ENCODE measurements at regions not wholly inside any gene's neighbourhood (a gene's known extent, or its start where the extent isn't known, plus 50 kb on each side); places are given as distances from the start of the nearest gene placed in this dataset.
A peak's percentile ranks its signal among the peaks of the same experiment; 100 is the strongest.

GRCh38 chr2:34979148-34979547, 1376.4 kb upstream of the CRIM1 start:
- Histone ChIP-seq H3K27ac (ENCODE audit: low read depth, low read length) (no peak overlapping the region), H3K23ac (ENCODE audit: insufficient read length) (no peak overlapping the region), H3K9ac (replicated peaks in 1 of 4; ENCODE audit: extremely low read depth in 1 of 4, low read depth in 3 of 4, low read length in 3 of 4) (no peak overlapping the region), H3K27me3 (replicated peaks in 1 of 4; ENCODE audit: control insufficient read depth in 3 of 4, extremely low read depth in 1 of 4, insufficient read depth in 3 of 4, low read length in 3 of 4) (no peaks in the 10 kb centered on the region), H3K56ac (replicated peaks; ENCODE audit: insufficient read length, low read depth, low read length) (no peak overlapping the region), H2BK12ac (ENCODE audit: low read depth, low read length) (no peak overlapping the region), H2BK15ac (ENCODE audit: low read length) (no peak overlapping the region), H2BK5ac (ENCODE audit: low read depth, low read length) (no peak overlapping the region), H3K4me1 (replicated peaks in 1 of 4; ENCODE audit: control insufficient read depth in 3 of 4, insufficient read depth in 4 of 4, low read length in 3 of 4) (no peaks in the 10 kb centered on the region), H2AFZ (ENCODE audit: low read length) (peak overlapping the region; percentile 81), H3K14ac (ENCODE audit: insufficient read length) (no peak overlapping the region), H4K5ac (ENCODE audit: insufficient read length, low read depth, low read length) (no peak overlapping the region), H3K23me2 (ENCODE audit: low read depth, low read length) (no peaks in the 10 kb centered on the region), H4K8ac (ENCODE audit: extremely low read depth, insufficient read depth, low read length) (no peak overlapping the region), H4K20me1 (replicated peaks in 1 of 2; ENCODE audit: control insufficient read depth in 1 of 2, insufficient read depth in 2 of 2, low read length in 2 of 2) (no peaks in the 10 kb centered on the region), H4K91ac (replicated peaks; ENCODE audit: insufficient read length, low read length) (no peak overlapping the region), H3K4me3 (ENCODE audit: extremely low read depth in 1 of 4, insufficient read depth in 2 of 4, low read depth in 3 of 4, low read length in 4 of 4) (no peak overlapping the region), H3K4me2 (ENCODE audit: insufficient read depth in 1 of 2, low read depth in 2 of 2, low read length in 2 of 2) (no peak overlapping the region), H2AK5ac (ENCODE audit: low read depth, low read length) (no peak overlapping the region), H3K79me2 (ENCODE audit: control insufficient read depth in 1 of 2, insufficient read depth in 2 of 2, low read length in 2 of 2) (no peaks in the 10 kb centered on the region), H3K9me3 (ENCODE audit: insufficient read depth in 2 of 2, low read depth in 1 of 2, low read length in 1 of 2) (no peaks in the 10 kb centered on the region), H2BK120ac (replicated peaks; ENCODE audit: low read depth, low read length) (no peak overlapping the region), H2BK20ac (ENCODE audit: low read length) (no peak overlapping the region), H3K18ac (ENCODE audit: extremely low read depth, low read length) (no peak overlapping the region), H3K79me1 (ENCODE audit: low read depth, low read length) (no peaks in the 10 kb centered on the region), H3K36me3 (ENCODE audit: control insufficient read depth in 2 of 4, insufficient read depth in 4 of 4, low read length in 3 of 4) (no peaks in the 10 kb centered on the region), H3K4ac (replicated peaks; ENCODE audit: insufficient read length, low read depth, low read length) (no peak overlapping the region)
- no peak for DNase-seq (ENCODE audit: low read depth in 1 of 2, low spot score in 2 of 2)
- 97% methylated on average over 8 of the region's 8 CpGs; no CpG with 5 or more reads in 1 of the 2 experiments for WGBS, 2 experiments (ENCODE audit: extremely low coverage in 1 of 2, insufficient coverage in 1 of 2, insufficient read length in 1 of 2, insufficient replicate concordance in 2 of 2, low coverage in 1 of 2, low lambda C conversion rate in 2 of 2, missing lambda C conversion rate in 1 of 2)
- CTCF ChIA-PET (ENCODE audit: partially characterized antibody) = no interaction called here
- FAIRE-seq = no peak
- POLR2A ChIA-PET (ENCODE audit: partially characterized antibody) = no interaction called here
- no peak for TF ChIP-seq RAD21 (IDR thresholded peaks at IDR 0.05 in 1 of 2, conservative IDR thresholded peaks at IDR 0.05 in 1 of 2; ENCODE audit: low read depth in 2 of 2, low read length in 2 of 2)
- TF ChIP-seq ZNF274 (IDR thresholded peaks at IDR 0.05; ENCODE audit: borderline replicate concordance, extremely low read depth, low read length) = no peak
- TF ChIP-seq EZH2 (IDR thresholded peaks at IDR 0.05; ENCODE audit: low read depth, low read length, severe bottlenecking) = no peak
- no peak for TF ChIP-seq JUN (IDR thresholded peaks at IDR 0.05; ENCODE audit: low read depth, low read length)
- TF ChIP-seq SIX5 (IDR thresholded peaks at IDR 0.05; ENCODE audit: low read depth, low read length) = no peak
- no peak for TF ChIP-seq RBBP5 (IDR thresholded peaks at IDR 0.05; ENCODE audit: borderline replicate concordance, low read depth, low read length)
- no peak for TF ChIP-seq JUND (IDR thresholded peaks at IDR 0.05; ENCODE audit: low read length)
- TF ChIP-seq TCF12 (IDR thresholded peaks at IDR 0.05; ENCODE audit: low read depth, low read length) = no peak
- TF ChIP-seq SP1 (IDR thresholded peaks at IDR 0.05; ENCODE audit: low read depth, low read length) = no peak
- TF ChIP-seq RFX5 (IDR thresholded peaks at IDR 0.05; ENCODE audit: borderline replicate concordance, low read depth, low read length) = no peak
- no peak for TF ChIP-seq SP2 (IDR thresholded peaks at IDR 0.05; ENCODE audit: low read length)
- TF ChIP-seq YY1 (IDR thresholded peaks at IDR 0.05; ENCODE audit: low read depth, low read length) = no peak
- TF ChIP-seq CEBPB (IDR thresholded peaks at IDR 0.05; ENCODE audit: low read depth, low read length) = no peak
- TF ChIP-seq USF2 (IDR thresholded peaks at IDR 0.05; ENCODE audit: low read length) = no peak
- TF ChIP-seq ATF3 (IDR thresholded peaks at IDR 0.05; ENCODE audit: insufficient read depth, low read depth, low read length) = no peak

Data from H1 (cell line).